Activated CD8-positive, alpha-beta T cell treated with anti-CD3 and anti-CD28 coated beads, Interleukin-2, amount 10 ng/mL, durations not matched to agents 7 days and 5 days (primary cell): ENCODE measurements at regions not wholly inside any gene's neighbourhood (a gene's known extent, or its start where the extent isn't known, plus 50 kb on each side); places are given as distances from the start of the nearest gene placed in this dataset.
"Not testable (repeated sequence)": the region's sequence is repeated elsewhere in the genome, so short reads cannot be mapped to it uniquely, and the experiment has no call there.

ENCODE experiments used
- ATAC-seq: fragments of 150-1000 bp; cut with Tn5 transposase; one replicate; pipeline ENCODE4 v1.10.0; 2021; ENCODE audit warnings: moderate library complexity
- CTCF ChIA-PET: fragments of 350-600 bp; sonication (Branson Sonifier 250); formaldehyde crosslinking; loops from one replicate; lab custom pipeline; 2021; ENCODE audit warnings: antibody characterized with exemption; lab: Charles Lee
- POLR2A ChIA-PET: fragments of 350-600 bp; sonication (Branson Sonifier 250); formaldehyde crosslinking; loops from one replicate; lab custom pipeline; 2021; ENCODE audit warnings: antibody characterized with exemption; lab: Charles Lee
- DNase-seq: peaks from one replicate; pipeline ENCODE4 v3.0.0-alpha.2; 2020
- H3K27ac Mint-ChIP-seq: one replicate; pipeline ENCODE4 v1.8.0; 2021; ENCODE audit warnings: mild to moderate bottlenecking, mixed read lengths
- H3K27me3 Mint-ChIP-seq: one replicate; pipeline ENCODE4 v1.8.0; 2021; ENCODE audit warnings: low read depth, mixed read lengths
- H3K36me3 Mint-ChIP-seq: one replicate; pipeline ENCODE4 v1.8.0; 2021; ENCODE audit warnings: low read depth, mixed read lengths
- H3K4me1 Mint-ChIP-seq: one replicate; pipeline ENCODE4 v1.8.0; 2021; ENCODE audit warnings: low read depth, mixed read lengths
- H3K4me3 Mint-ChIP-seq: one replicate; pipeline ENCODE4 v1.8.0; 2021; ENCODE audit warnings: mild to moderate bottlenecking, mixed read lengths
- H3K9me3 Mint-ChIP-seq: one replicate; pipeline ENCODE4 v1.8.0; 2022; ENCODE audit warnings: mixed read lengths; ENCODE audit not compliant: insufficient read depth

- no peak overlapping the region for H3K27ac Mint-ChIP-seq
- H3K4me1 Mint-ChIP-seq = no peaks in the 10 kb centered on the region
- no peaks in the 10 kb centered on the region for H3K9me3 Mint-ChIP-seq
- H3K27me3 Mint-ChIP-seq = peaks cover 5% of the 10 kb centered on the region
- ChIA-PET POLR2A (no interaction called here), CTCF (interaction anchor here (1.2 to 2.9 kb wide), 10 partner anchors 9 to 563 kb away, joined by 3 to 18 read pairs (median 6); no protein-coding TSS in a partner anchor)
- ATAC-seq (no peak), DNase-seq (no peak)
- no peaks in the 10 kb centered on the region for H3K36me3 Mint-ChIP-seq
- no peak overlapping the region for H3K4me3 Mint-ChIP-seq
Observed at GRCh38 chr2:133887676-133888040, 319.4 kb upstream of the NCKAP5 start.

GRCh38 chr2:133888107-133888506 is 319.8 kb upstream of the NCKAP5 start:
- ChIA-PET CTCF (interaction anchor here (1.6 to 2.9 kb wide), 3 partner anchors 21 to 563 kb away, joined by 6 to 18 read pairs (median 6); no protein-coding TSS in a partner anchor), POLR2A (no interaction called here)
- ATAC-seq = no peak
- H3K4me3 Mint-ChIP-seq = no peak overlapping the region
- H3K27ac Mint-ChIP-seq = no peak overlapping the region
- no peaks in the 10 kb centered on the region for H3K9me3 Mint-ChIP-seq
- H3K36me3 Mint-ChIP-seq = no peaks in the 10 kb centered on the region
- H3K27me3 Mint-ChIP-seq = peaks cover 5% of the 10 kb centered on the region
- DNase-seq = no peak
- no peaks in the 10 kb centered on the region for H3K4me1 Mint-ChIP-seq

GRCh38 chr2:133888621-133889219 is 320.5 kb upstream of the NCKAP5 start:
- Mint-ChIP-seq H3K9me3 (no peaks in the 10 kb centered on the region), H3K27me3 (peaks cover 5% of the 10 kb centered on the region), H3K36me3 (no peaks in the 10 kb centered on the region), H3K4me3 (no peak overlapping the region), H3K27ac (no peak overlapping the region), H3K4me1 (no peaks in the 10 kb centered on the region)
- ChIA-PET CTCF (interaction anchor here (2.0 to 2.9 kb wide), 2 partner anchors 523 to 562 kb away, joined by 6 to 18 read pairs; no protein-coding TSS in a partner anchor), POLR2A (no interaction called here)
- ATAC-seq (no peak), DNase-seq (no peak)

GRCh38 chr2:133892352-133892913 is 324.2 kb upstream of the NCKAP5 start:
- DNase-seq = no peak
- no peak for ATAC-seq
- peaks cover 3% of the 10 kb centered on the region for H3K27me3 Mint-ChIP-seq
- no peaks in the 10 kb centered on the region for H3K9me3 Mint-ChIP-seq
- H3K36me3 Mint-ChIP-seq = no peaks in the 10 kb centered on the region
- no peak overlapping the region for H3K27ac Mint-ChIP-seq
- no peaks in the 10 kb centered on the region for H3K4me1 Mint-ChIP-seq
- H3K4me3 Mint-ChIP-seq = no peak overlapping the region
- ChIA-PET CTCF (no interaction called here), POLR2A (no interaction called here)

GRCh38 chr2:133894429-133894828 is 326.2 kb upstream of the NCKAP5 start:
- ChIA-PET POLR2A (no interaction called here), CTCF (no interaction called here)
- H3K4me3 Mint-ChIP-seq = no peak overlapping the region
- DNase-seq (no peak), ATAC-seq (no peak)
- no peaks in the 10 kb centered on the region for H3K27me3 Mint-ChIP-seq
- H3K9me3 Mint-ChIP-seq = no peaks in the 10 kb centered on the region
- H3K27ac Mint-ChIP-seq = no peak overlapping the region
- no peaks in the 10 kb centered on the region for H3K4me1 Mint-ChIP-seq
- H3K36me3 Mint-ChIP-seq = no peaks in the 10 kb centered on the region

GRCh38 chr2:133897838-133898237 is 329.6 kb upstream of the NCKAP5 start:
- DNase-seq, H3K9me3 Mint-ChIP-seq, H3K27ac Mint-ChIP-seq, H3K4me1 Mint-ChIP-seq, ATAC-seq, POLR2A ChIA-PET, H3K27me3 Mint-ChIP-seq, CTCF ChIA-PET, H3K4me3 Mint-ChIP-seq, H3K36me3 Mint-ChIP-seq: not testable (repeated sequence)

- H3K4me3 Mint-ChIP-seq = no peak overlapping the region
- H3K4me1 Mint-ChIP-seq = no peaks in the 10 kb centered on the region
- ATAC-seq (no peak), DNase-seq (no peak)
- ChIA-PET POLR2A (no interaction called here), CTCF (no interaction called here)
- H3K27me3 Mint-ChIP-seq = no peaks in the 10 kb centered on the region
- H3K9me3 Mint-ChIP-seq = no peaks in the 10 kb centered on the region
- no peak overlapping the region for H3K27ac Mint-ChIP-seq
- no peaks in the 10 kb centered on the region for H3K36me3 Mint-ChIP-seq
Observed at GRCh38 chr2:133900909-133901308, 332.6 kb upstream of the NCKAP5 start.

GRCh38 chr2:133906396-133906795 is 338.1 kb upstream of the NCKAP5 start:
- Mint-ChIP-seq H3K36me3 (no peaks in the 10 kb centered on the region), H3K27ac (no peak overlapping the region), H3K9me3 (no peaks in the 10 kb centered on the region), H3K27me3 (no peaks in the 10 kb centered on the region), H3K4me3 (no peak overlapping the region), H3K4me1 (no peaks in the 10 kb centered on the region)
- no peak for ATAC-seq
- CTCF ChIA-PET = no interaction called here
- POLR2A ChIA-PET = no interaction called here
- DNase-seq = no peak

GRCh38 chr2:133906926-133907325 is 338.7 kb upstream of the NCKAP5 start:
- H3K9me3 Mint-ChIP-seq = no peaks in the 10 kb centered on the region
- H3K4me3 Mint-ChIP-seq = no peak overlapping the region
- no peak overlapping the region for H3K27ac Mint-ChIP-seq
- POLR2A ChIA-PET = no interaction called here
- H3K4me1 Mint-ChIP-seq = no peaks in the 10 kb centered on the region
- H3K36me3 Mint-ChIP-seq = no peaks in the 10 kb centered on the region
- CTCF ChIA-PET = no interaction called here
- DNase-seq = no peak
- ATAC-seq = no peak
- H3K27me3 Mint-ChIP-seq = no peaks in the 10 kb centered on the region

GRCh38 chr2:133908171-133908570 is 339.9 kb upstream of the NCKAP5 start:
- H3K36me3 Mint-ChIP-seq = no peaks in the 10 kb centered on the region
- no peak for DNase-seq
- POLR2A ChIA-PET = no interaction called here
- ATAC-seq = no peak
- H3K27ac Mint-ChIP-seq = no peak overlapping the region
- no peak overlapping the region for H3K4me3 Mint-ChIP-seq
- CTCF ChIA-PET = no interaction called here
- no peaks in the 10 kb centered on the region for H3K4me1 Mint-ChIP-seq
- no peaks in the 10 kb centered on the region for H3K27me3 Mint-ChIP-seq
- H3K9me3 Mint-ChIP-seq = no peaks in the 10 kb centered on the region

GRCh38 chr2:133918141-133918540 is 335.7 kb upstream of the MGAT5 start:
- Mint-ChIP-seq H3K4me3 (no peak overlapping the region), H3K27ac (no peak overlapping the region), H3K4me1 (no peaks in the 10 kb centered on the region), H3K36me3 (no peaks in the 10 kb centered on the region), H3K9me3 (no peaks in the 10 kb centered on the region), H3K27me3 (peaks cover 2% of the 10 kb centered on the region)
- no peak for ATAC-seq
- POLR2A ChIA-PET = no interaction called here
- CTCF ChIA-PET = no interaction called here
- no peak for DNase-seq

GRCh38 chr2:133919285-133919684 is 334.6 kb upstream of the MGAT5 start:
- H3K4me1 Mint-ChIP-seq = no peaks in the 10 kb centered on the region
- no peak for DNase-seq
- H3K27me3 Mint-ChIP-seq = peaks cover 7% of the 10 kb centered on the region
- H3K4me3 Mint-ChIP-seq = no peak overlapping the region
- H3K36me3 Mint-ChIP-seq = no peaks in the 10 kb centered on the region
- no peak for ATAC-seq
- CTCF ChIA-PET = no interaction called here
- no peak overlapping the region for H3K27ac Mint-ChIP-seq
- H3K9me3 Mint-ChIP-seq = no peaks in the 10 kb centered on the region
- POLR2A ChIA-PET = no interaction called here

- no peaks in the 10 kb centered on the region for H3K9me3 Mint-ChIP-seq
Observed at GRCh38 chr2:133927894-133928293, 326.0 kb upstream of the MGAT5 start.

More at GRCh38 chr2:133927894-133928293, 326.0 kb upstream of the MGAT5 start:
- Mint-ChIP-seq H3K36me3 (no peaks in the 10 kb centered on the region), H3K4me1 (no peaks in the 10 kb centered on the region), H3K27ac (no peak overlapping the region), H3K27me3 (peaks cover 13% of the 10 kb centered on the region), H3K4me3 (no peak overlapping the region)
- DNase-seq (no peak), ATAC-seq (no peak)
- ChIA-PET POLR2A (no interaction called here), CTCF (no interaction called here)
